SK-N-SH treated with all-trans-retinoic acid at 6 μM for 48 hours (cell line): ENCODE measurements at regions not wholly inside any gene's neighbourhood (a gene's known extent, or its start where the extent isn't known, plus 50 kb on each side); places are given as distances from the start of the nearest gene placed in this dataset.

Experiments used
- ARNTL ChIP-seq: fragments of 450-650 bp; formaldehyde crosslinking; IDR thresholded peaks from 2 replicates; pipeline ENCODE4 v1.5.0; 2020; ENCODE audit warnings: low read depth, mild to moderate bottlenecking, moderate library complexity, borderline replicate concordance
- ZFP30 ChIP-seq: fragments of 450-650 bp; formaldehyde crosslinking; IDR thresholded peaks from 2 replicates; pipeline ENCODE4 v1.5.0; 2022; ENCODE audit warnings: mild to moderate bottlenecking, moderate library complexity
- TF ChIP-seq, protein P1 (sequence below): fragments of 250-450 bp; sonication (Bioruptor Pico); IDR thresholded peaks from 2 replicates; pipeline ENCODE4 v1.5.0; 2020; ENCODE audit warnings: mild to moderate bottlenecking, moderate library complexity
- TF ChIP-seq, protein P2 (sequence below): fragments of 250-450 bp; sonication (Bioruptor Pico); IDR thresholded peaks from 2 replicates; pipeline ENCODE4 v1.8.0; 2020; ENCODE audit warnings: mild to moderate bottlenecking, moderate library complexity, borderline replicate concordance
- TF ChIP-seq, protein P3 (sequence below): fragments of 250-450 bp; sonication (Bioruptor Pico); IDR thresholded peaks from 2 replicates; pipeline ENCODE4 v1.8.0; 2021; ENCODE audit warnings: low read depth, mild to moderate bottlenecking, moderate library complexity, borderline replicate concordance
- TF ChIP-seq, protein P4 (sequence below): fragments of 250-450 bp; sonication (Bioruptor Pico); IDR thresholded peaks from 2 replicates; pipeline ENCODE4 v1.5.1; 2020; ENCODE audit warnings: low read depth, mild to moderate bottlenecking, moderate library complexity

DNA sequence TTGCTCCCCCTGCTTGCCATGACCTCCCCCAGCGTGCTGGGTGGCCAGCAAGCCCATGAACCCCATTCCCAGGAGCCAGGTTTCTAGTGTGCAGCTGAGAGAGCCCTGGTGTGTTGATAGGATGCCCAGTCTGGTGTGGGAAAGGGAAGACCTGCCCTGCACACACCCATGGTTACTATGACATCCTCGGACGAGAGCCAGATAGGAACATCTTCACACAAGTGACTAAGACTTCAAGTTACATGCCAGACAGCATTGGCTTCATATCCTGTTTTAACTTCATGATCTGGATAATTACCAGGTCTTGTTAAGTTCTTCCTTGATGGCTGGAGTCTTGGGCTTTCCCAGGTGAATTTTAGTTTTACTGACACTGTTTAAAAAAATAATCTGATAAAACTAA is 196.6 kb upstream of the EGLN3 start:
- TF ChIP-seq ARNTL: no peak
- no peak for TF ChIP-seq ZFP30 (CRISPR knock-in tag)
- TF ChIP-seq, protein P1, sequence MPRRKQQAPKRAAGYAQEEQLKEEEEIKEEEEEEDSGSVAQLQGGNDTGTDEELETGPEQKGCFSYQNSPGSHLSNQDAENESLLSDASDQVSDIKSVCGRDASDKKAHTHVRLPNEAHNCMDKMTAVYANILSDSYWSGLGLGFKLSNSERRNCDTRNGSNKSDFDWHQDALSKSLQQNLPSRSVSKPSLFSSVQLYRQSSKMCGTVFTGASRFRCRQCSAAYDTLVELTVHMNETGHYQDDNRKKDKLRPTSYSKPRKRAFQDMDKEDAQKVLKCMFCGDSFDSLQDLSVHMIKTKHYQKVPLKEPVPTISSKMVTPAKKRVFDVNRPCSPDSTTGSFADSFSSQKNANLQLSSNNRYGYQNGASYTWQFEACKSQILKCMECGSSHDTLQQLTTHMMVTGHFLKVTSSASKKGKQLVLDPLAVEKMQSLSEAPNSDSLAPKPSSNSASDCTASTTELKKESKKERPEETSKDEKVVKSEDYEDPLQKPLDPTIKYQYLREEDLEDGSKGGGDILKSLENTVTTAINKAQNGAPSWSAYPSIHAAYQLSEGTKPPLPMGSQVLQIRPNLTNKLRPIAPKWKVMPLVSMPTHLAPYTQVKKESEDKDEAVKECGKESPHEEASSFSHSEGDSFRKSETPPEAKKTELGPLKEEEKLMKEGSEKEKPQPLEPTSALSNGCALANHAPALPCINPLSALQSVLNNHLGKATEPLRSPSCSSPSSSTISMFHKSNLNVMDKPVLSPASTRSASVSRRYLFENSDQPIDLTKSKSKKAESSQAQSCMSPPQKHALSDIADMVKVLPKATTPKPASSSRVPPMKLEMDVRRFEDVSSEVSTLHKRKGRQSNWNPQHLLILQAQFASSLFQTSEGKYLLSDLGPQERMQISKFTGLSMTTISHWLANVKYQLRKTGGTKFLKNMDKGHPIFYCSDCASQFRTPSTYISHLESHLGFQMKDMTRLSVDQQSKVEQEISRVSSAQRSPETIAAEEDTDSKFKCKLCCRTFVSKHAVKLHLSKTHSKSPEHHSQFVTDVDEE (CRISPR knock-in tag): no peak
- TF ChIP-seq, protein P2, sequence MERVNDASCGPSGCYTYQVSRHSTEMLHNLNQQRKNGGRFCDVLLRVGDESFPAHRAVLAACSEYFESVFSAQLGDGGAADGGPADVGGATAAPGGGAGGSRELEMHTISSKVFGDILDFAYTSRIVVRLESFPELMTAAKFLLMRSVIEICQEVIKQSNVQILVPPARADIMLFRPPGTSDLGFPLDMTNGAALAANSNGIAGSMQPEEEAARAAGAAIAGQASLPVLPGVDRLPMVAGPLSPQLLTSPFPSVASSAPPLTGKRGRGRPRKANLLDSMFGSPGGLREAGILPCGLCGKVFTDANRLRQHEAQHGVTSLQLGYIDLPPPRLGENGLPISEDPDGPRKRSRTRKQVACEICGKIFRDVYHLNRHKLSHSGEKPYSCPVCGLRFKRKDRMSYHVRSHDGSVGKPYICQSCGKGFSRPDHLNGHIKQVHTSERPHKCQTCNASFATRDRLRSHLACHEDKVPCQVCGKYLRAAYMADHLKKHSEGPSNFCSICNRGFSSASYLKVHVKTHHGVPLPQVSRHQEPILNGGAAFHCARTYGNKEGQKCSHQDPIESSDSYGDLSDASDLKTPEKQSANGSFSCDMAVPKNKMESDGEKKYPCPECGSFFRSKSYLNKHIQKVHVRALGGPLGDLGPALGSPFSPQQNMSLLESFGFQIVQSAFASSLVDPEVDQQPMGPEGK (CRISPR knock-in tag): no peak
- TF ChIP-seq, protein P3, sequence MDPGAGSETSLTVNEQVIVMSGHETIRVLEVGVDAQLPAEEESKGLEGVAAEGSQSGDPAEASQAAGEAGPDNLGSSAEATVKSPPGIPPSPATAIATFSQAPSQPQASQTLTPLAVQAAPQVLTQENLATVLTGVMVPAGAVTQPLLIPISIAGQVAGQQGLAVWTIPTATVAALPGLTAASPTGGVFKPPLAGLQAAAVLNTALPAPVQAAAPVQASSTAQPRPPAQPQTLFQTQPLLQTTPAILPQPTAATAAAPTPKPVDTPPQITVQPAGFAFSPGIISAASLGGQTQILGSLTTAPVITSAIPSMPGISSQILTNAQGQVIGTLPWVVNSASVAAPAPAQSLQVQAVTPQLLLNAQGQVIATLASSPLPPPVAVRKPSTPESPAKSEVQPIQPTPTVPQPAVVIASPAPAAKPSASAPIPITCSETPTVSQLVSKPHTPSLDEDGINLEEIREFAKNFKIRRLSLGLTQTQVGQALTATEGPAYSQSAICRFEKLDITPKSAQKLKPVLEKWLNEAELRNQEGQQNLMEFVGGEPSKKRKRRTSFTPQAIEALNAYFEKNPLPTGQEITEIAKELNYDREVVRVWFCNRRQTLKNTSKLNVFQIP (CRISPR knock-in tag): no peak
- TF ChIP-seq, protein P4, sequence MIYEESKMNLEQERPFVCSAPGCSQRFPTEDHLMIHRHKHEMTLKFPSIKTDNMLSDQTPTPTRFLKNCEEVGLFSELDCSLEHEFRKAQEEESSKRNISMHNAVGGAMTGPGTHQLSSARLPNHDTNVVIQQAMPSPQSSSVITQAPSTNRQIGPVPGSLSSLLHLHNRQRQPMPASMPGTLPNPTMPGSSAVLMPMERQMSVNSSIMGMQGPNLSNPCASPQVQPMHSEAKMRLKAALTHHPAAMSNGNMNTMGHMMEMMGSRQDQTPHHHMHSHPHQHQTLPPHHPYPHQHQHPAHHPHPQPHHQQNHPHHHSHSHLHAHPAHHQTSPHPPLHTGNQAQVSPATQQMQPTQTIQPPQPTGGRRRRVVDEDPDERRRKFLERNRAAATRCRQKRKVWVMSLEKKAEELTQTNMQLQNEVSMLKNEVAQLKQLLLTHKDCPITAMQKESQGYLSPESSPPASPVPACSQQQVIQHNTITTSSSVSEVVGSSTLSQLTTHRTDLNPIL (CRISPR knock-in tag): no peak
